ENCODE measurements at regions not wholly inside any gene's neighbourhood (a gene's known extent, or its start where the extent isn't known, plus 50 kb on each side); places are given as distances from the start of the nearest gene placed in this dataset.
"Not testable (repeated sequence)": the region's sequence is repeated elsewhere in the genome, so short reads cannot be mapped to it uniquely, and the experiment has no call there.

DNA sequence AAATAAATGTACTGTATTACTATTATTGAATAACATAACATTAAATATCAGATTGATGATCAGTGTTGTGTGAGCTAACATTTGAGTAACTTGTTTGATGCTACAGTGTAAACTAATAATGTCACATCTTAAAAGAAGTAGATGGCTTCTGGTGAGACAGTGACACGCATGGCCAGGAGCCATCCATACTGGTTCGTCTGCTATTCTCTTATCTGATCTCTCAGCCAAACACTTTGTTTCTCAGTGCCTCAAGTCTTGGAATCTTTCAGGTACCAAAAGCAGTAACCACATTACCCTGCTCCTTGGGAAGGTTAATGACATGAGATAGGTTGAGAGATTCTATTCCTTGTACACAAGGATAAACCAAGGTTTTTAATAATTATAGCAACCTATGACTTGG is 198.1 kb upstream of the IGFBP7 start:
- H3K4me3 Mint-ChIP-seq, result no peak overlapping the region
- no peaks in the 10 kb centered on the region for H3K4me1 Mint-ChIP-seq
- H3K27ac Mint-ChIP-seq, result no peak overlapping the region
- ATAC-seq (replicated peaks), result no peak
- peaks cover 4% of the 10 kb centered on the region for H3K27me3 Mint-ChIP-seq
- H3K9me3 Mint-ChIP-seq, result peaks cover 3% of the 10 kb centered on the region
- no peaks in the 10 kb centered on the region for H3K36me3 Mint-ChIP-seq (ENCODE audit: low read depth)

DNA sequence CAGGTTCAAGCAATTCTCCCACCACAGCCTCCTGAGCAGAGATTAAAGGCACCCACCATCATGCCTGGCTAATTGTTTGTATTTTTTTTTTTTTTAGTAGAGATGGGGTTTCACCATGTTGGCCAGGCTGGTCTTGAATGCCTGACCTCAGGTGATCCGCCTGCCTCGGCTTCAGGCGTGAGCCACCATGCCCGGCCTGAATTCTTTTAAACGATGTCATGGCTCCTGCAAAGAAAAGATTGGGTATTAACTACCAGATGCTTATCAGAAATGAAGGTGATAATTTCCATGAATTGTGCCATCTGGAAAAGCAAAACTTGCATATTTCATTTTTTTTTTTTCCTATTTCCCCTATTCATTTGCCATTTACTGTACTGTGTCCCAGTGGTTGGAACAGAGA is 195.7 kb upstream of the IGFBP7 start:
- H3K4me1 Mint-ChIP-seq, result no peaks in the 10 kb centered on the region
- no peaks in the 10 kb centered on the region for H3K36me3 Mint-ChIP-seq (ENCODE audit: low read depth)
- peaks cover 4% of the 10 kb centered on the region for H3K27me3 Mint-ChIP-seq
- ATAC-seq (replicated peaks), result no peak
- no peak overlapping the region for H3K4me3 Mint-ChIP-seq
- peaks cover 5% of the 10 kb centered on the region for H3K9me3 Mint-ChIP-seq
- no peak overlapping the region for H3K27ac Mint-ChIP-seq

DNA sequence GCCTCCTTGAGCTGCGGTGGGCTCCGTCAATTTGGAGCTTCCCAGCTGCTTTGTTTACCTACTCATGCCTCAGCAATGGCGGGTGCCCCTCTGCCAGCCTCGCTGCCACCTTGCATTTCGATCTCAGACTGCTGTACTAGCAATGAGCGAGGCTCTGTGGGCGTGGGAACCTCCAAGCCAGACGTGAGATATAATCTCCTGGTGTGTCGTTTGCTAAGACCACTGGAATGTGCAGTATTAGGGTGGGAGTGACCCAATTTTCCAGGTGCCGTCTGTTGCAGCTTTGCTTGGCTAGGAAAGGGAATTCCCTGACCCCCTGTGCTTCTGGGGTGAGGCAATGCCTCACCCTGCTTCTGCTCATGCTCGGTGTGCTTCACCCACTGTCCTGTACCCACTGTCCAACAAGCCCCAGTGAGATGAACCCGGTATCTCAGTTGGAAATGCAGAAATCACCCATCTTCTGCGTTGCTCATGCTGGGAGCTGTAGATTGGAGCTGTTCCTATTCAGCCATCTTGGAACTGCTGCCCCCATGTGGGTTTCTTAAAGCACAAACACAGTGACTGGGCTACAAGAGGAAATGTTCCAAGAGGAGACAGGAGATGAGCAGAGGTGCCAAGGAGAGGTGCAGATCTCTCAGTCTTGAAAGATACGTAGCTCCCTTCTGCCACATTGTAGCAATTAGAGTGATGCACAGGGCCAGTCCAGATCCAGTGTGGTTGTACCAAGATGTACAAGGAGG is 193.0 kb upstream of the IGFBP7 start:
- H3K27me3 Mint-ChIP-seq, result peaks cover 4% of the 10 kb centered on the region
- no peak for ATAC-seq (replicated peaks)
- H3K36me3 Mint-ChIP-seq (ENCODE audit: low read depth), result no peaks in the 10 kb centered on the region
- peaks cover 8% of the 10 kb centered on the region for H3K9me3 Mint-ChIP-seq
- no peak overlapping the region for H3K27ac Mint-ChIP-seq
- H3K4me3 Mint-ChIP-seq, result no peak overlapping the region
- H3K4me1 Mint-ChIP-seq, result no peaks in the 10 kb centered on the region

DNA sequence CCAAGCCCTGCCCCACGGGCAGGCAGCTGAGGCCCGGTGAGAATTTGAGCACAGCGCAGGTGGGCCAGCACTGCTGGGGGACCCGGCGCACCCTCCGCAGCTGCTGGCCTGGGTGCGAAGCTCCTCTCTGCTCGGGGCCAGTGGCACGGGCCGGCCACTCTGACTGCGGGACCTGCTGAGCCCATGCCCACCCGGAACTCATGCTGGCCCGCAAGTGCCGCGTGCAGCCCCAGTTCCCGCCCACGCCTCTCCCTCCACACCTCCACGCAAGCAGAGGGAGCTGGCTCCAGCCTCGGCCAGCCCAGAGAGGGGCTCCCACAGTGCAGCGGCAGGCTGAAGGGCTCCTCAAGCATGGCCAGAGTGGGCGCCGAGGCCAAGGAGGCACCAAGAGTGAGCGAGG is 190.1 kb upstream of the IGFBP7 start:
- H3K4me1 Mint-ChIP-seq; H3K9me3 Mint-ChIP-seq; H3K36me3 Mint-ChIP-seq (ENCODE audit: low read depth); H3K27me3 Mint-ChIP-seq; H3K27ac Mint-ChIP-seq; H3K4me3 Mint-ChIP-seq; ATAC-seq (replicated peaks): not testable (repeated sequence)

DNA sequence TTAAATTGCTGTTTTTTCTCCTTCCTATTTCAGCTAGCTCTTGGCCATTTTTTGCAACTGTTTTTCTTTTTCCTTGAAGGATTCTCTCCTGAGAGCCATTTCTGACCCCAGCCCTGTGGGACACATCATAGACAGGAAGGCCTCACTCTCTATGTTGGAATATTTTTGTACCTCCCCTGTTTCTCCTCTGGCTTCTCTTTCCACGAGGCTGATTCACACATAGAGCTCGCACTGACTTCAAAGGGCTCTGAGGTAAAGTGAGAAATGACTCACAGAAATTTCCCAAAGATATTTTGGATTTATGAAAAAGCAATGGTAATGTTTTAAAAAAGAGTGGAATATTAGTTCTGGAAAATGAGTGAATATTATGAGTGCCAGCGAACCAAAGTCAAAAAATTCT is 181.7 kb upstream of the IGFBP7 start:
- no peak for ATAC-seq (replicated peaks)
- Mint-ChIP-seq H3K4me3 (no peak overlapping the region), H3K27ac (no peak overlapping the region), H3K4me1 (no peaks in the 10 kb centered on the region), H3K9me3 (no peaks in the 10 kb centered on the region), H3K36me3 (ENCODE audit: low read depth) (no peaks in the 10 kb centered on the region), H3K27me3 (no peaks in the 10 kb centered on the region)

DNA sequence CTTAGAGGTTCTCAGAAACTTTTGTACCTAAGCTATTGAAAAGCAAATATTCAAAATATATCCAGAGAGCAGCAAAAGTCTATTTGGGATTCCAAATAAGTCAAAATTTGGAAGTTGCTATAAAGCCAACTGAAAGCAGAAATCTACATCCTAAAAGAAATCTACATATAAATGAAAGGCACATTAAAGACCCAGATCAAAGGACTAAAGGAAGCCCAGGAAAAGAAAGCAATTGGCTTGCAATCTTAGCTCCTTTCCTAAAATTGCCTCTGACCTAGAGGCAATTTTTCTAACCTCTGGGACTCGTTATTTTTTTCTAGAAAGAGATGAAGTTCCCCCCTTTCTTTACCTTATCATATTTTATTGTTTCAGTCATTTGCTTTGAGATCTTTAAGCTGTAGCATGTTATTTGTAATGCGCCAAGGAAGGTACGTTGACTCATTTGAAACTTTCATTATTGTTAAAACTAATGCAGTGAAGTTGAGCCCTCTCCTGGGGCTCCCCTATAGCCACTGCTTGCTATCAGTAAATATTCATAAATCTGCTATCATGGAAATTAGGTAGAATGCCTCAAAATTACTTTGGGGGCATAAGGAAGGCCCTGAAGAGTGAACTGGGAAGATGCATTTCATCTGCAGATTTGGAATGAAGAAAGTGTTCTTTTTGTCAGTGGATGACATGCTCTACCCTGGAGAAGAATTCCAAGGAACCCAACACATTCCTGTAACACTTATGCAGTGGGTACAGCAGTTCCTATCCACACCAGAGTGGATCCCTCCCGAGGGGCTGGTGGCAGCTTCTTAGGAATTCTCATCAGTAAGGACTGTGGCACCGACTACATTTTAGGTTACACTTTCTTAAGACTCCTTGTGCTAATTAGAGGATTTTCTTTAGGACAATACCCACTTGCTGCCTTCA is 177.8 kb upstream of the IGFBP7 start:
- Mint-ChIP-seq H3K27me3 (no peaks in the 10 kb centered on the region), H3K36me3 (ENCODE audit: low read depth) (no peaks in the 10 kb centered on the region), H3K27ac (no peak overlapping the region), H3K4me3 (no peak overlapping the region), H3K4me1 (no peaks in the 10 kb centered on the region), H3K9me3 (no peaks in the 10 kb centered on the region)
- ATAC-seq (replicated peaks), result no peak

DNA sequence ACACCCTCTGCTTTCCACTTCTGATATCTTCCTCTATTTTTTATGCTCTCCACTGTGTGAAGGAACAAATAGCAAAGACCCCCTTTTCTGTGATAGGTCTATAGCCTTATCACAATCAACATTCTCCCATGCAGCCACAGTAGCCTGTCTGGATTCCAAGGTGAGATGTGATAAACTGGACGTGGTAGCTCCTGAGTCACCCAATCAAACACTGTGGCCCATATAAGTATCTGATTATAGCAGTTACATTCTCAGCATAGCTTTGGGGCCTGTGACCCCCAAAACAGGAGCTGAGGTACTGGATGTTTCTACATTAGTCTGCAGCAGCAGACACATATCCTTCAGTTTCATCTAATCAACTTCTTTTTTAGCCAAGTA is 172.7 kb upstream of the IGFBP7 start:
- H3K27ac Mint-ChIP-seq, result no peak overlapping the region
- no peaks in the 10 kb centered on the region for H3K36me3 Mint-ChIP-seq (ENCODE audit: low read depth)
- H3K27me3 Mint-ChIP-seq, result no peaks in the 10 kb centered on the region

DNA sequence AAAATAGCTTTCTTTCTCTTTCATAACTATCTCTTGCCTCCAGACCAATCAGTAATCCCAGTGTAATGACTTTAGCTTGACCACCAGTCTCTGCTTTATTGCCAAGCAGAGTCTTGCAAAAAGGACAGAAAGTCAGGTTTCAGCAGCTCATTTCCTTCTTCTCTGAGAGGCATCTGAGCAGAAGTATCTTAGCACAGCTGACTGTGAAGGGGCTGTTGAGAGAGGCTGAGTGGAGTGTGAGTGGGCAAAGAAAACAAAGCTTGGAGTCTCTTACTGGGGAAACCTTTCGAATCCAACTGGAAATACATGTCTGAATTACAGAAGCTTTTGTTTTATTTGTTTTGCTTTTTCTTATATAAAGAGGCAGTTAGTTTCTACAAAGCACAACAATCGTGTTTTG is 170.3 kb upstream of the IGFBP7 start:
- no peaks in the 10 kb centered on the region for H3K36me3 Mint-ChIP-seq (ENCODE audit: low read depth)
- no peaks in the 10 kb centered on the region for H3K9me3 Mint-ChIP-seq
- no peak overlapping the region for H3K4me3 Mint-ChIP-seq
- no peaks in the 10 kb centered on the region for H3K4me1 Mint-ChIP-seq
- H3K27me3 Mint-ChIP-seq, result no peaks in the 10 kb centered on the region
- no peak overlapping the region for H3K27ac Mint-ChIP-seq
- no peak for ATAC-seq (replicated peaks)

More for the DNA sequence above, 172.7 kb upstream of the IGFBP7 start:
- Mint-ChIP-seq H3K4me1 (no peaks in the 10 kb centered on the region), H3K4me3 (no peak overlapping the region), H3K9me3 (no peaks in the 10 kb centered on the region)
- no peak for ATAC-seq (replicated peaks)

DNA sequence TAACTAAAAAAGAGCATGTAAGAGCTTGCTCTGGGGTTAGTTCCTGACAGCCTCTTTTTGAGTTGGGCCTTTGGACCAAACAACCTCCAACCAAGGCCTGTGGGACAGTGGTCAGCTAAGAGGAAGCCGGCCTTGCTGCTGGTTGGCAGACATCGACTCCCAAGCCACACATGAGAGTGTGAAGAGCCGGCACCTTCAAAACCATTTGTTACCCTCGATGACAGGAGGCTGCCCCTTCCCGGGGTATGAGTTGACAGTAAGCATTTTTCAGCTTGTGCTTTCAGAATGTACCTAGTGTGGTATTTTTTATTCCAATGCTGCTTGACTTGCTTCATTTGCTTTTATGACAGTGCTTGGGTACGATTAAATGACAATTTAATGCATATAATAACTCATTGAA is 168.6 kb upstream of the IGFBP7 start:
- Mint-ChIP-seq H3K27me3 (no peaks in the 10 kb centered on the region), H3K9me3 (no peaks in the 10 kb centered on the region), H3K36me3 (ENCODE audit: low read depth) (no peaks in the 10 kb centered on the region), H3K4me3 (no peak overlapping the region), H3K27ac (no peak overlapping the region), H3K4me1 (no peaks in the 10 kb centered on the region)
- ATAC-seq (replicated peaks), result no peak

DNA sequence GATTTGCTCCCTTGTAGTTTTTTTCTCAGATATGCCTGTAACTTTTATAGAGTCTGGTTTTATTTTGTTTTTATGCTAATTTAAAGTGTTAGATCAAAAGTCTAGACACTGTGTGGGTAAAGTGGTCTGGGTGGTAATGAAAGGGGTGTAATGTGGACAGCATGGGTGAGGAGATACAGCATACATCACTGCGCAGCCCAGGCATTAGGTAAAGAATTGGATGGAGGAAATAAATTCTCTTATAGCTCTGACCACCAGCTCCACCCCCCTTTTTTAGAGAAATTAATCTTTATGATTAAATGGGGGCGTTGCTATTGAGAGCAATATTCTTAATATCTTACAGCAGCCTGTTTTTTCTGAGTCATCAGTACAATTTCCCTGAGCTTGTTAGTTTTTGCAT is 163.9 kb upstream of the IGFBP7 start:
- Mint-ChIP-seq H3K27ac (no peak overlapping the region), H3K4me3 (no peak overlapping the region), H3K36me3 (ENCODE audit: low read depth) (no peaks in the 10 kb centered on the region), H3K4me1 (no peaks in the 10 kb centered on the region), H3K9me3 (peaks cover 4% of the 10 kb centered on the region), H3K27me3 (peaks cover 3% of the 10 kb centered on the region)
- no peak for ATAC-seq (replicated peaks)

DNA sequence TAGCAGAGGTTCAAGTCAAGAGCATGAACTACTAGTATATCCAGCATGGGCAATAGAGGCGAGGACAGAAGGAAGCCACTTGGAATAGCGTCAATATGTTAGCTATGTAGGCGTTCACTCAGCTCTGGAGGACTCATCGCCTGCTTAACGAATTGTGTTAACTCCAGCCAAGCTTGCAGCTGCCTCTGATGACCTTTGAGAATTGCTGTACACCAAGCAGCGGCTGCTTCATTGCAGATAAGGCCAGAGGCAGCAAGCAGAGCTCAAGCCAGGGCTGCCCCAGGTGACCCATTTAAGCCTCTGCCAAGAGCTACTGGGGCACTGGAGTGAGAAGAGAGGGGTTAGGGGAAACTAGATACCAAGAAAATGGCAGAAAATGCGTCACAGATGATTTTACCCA is 160.2 kb upstream of the IGFBP7 start:
- Mint-ChIP-seq H3K9me3 (peaks cover 4% of the 10 kb centered on the region), H3K27me3 (peaks cover 3% of the 10 kb centered on the region), H3K27ac (no peak overlapping the region), H3K36me3 (ENCODE audit: low read depth) (no peaks in the 10 kb centered on the region), H3K4me1 (no peaks in the 10 kb centered on the region), H3K4me3 (no peak overlapping the region)
- ATAC-seq (replicated peaks), result no peak

DNA sequence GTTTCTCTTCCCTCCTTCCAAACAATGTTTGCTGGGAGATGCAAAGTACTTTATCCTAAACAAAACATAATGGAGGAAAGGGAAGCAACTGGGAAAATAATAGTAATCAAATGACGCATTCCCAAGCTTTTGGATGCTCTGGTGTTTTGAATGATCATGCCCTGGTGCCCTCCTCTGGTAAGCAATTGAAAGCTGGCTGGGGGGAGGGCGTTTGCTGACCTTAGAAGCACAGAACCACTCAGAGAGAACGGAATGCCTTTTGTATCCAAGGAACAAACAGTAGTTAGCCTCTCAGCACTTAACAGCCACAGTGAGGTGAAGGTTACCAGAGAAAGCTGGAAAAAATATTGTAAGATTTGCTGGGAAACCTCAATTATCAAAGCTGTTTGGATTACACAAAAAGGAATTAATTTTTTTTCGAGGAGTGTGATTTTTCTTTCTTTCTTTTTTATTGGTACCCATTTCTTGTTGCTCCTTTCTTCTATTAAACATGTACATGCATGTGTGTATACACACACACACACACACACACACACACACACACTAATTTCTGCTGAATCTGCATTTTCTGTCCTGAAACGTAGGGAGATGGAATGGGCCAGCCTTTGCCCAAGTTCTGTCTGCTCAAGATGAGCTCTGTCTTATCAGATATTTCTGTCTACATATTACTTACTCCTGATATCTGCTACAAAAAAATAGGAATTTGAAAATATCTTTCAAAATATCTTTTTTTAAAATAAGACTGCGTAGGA is 155.8 kb upstream of the IGFBP7 start:
- peaks cover 7% of the 10 kb centered on the region for H3K9me3 Mint-ChIP-seq
- H3K27me3 Mint-ChIP-seq, result no peaks in the 10 kb centered on the region
- ATAC-seq (replicated peaks), result no peak
- H3K4me1 Mint-ChIP-seq, result no peaks in the 10 kb centered on the region
- no peak overlapping the region for H3K4me3 Mint-ChIP-seq
- no peaks in the 10 kb centered on the region for H3K36me3 Mint-ChIP-seq (ENCODE audit: low read depth)
- no peak overlapping the region for H3K27ac Mint-ChIP-seq

DNA sequence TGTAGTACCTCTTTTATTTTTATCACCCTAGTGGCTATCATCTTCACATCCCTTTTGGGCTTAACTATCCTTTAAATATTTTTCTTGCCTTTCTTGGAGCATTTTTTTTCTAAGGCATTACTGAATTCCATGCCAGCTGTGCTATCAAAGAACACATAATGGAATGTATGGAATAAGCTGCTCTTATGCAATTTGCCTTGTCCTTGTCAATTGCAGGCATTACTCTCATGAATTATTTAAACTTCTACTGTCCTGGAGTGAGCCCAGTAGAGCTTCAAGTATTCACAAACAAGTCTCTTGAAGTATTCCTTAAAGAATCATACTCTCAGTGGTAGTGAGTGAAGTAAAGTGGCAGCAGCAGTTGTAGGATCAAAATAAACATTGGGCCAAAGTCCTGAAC is 144.6 kb upstream of the IGFBP7 start:
- no peaks in the 10 kb centered on the region for H3K27me3 Mint-ChIP-seq
- no peaks in the 10 kb centered on the region for H3K9me3 Mint-ChIP-seq
- no peak for ATAC-seq (replicated peaks)
- no peaks in the 10 kb centered on the region for H3K36me3 Mint-ChIP-seq (ENCODE audit: low read depth)
- H3K27ac Mint-ChIP-seq, result no peak overlapping the region
- no peak overlapping the region for H3K4me3 Mint-ChIP-seq
- H3K4me1 Mint-ChIP-seq, result no peaks in the 10 kb centered on the region

DNA sequence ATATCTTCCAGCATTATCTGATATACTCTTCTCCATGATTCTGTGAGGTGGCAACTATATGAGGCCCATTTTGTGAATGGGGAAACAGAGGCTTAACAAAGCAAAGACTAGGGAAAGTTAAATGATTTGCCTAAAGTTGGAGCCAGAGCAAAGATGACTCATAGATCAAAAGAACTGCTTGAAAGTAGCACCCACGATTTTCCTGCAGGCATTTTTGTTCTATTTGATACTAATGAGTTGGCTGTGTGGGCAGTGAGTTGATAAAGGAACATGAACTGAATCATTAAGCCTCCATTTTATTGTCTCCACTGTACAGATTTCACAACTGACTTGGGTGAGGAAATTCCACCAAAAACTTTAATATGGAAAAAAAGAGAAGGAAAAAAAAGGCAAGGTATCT is 138.9 kb upstream of the IGFBP7 start:
- Mint-ChIP-seq H3K4me1 (no peaks in the 10 kb centered on the region), H3K36me3 (ENCODE audit: low read depth) (no peaks in the 10 kb centered on the region)

DNA sequence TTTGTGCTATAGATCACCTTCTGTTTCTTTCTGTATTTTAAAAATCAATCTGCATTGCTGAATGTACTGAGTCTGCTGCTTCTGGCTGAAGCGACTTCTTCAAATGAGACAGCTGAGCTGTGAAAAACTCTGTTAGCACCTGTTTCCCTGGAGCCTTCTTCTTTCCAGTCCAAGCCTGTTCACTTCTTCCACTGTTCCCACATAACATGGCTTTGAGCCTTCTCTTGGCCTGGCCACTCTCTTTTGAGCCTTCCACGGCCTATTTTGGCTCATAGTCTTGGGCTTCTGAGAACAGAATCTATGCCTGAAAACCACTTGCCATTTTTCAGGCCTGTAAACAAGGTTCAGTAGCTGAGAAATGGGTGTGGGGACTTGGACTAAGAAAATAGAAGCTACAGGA is 132.9 kb upstream of the IGFBP7 start:
- Mint-ChIP-seq H3K4me1 (no peaks in the 10 kb centered on the region), H3K27me3 (no peaks in the 10 kb centered on the region), H3K27ac (no peak overlapping the region), H3K4me3 (no peak overlapping the region), H3K36me3 (ENCODE audit: low read depth) (no peaks in the 10 kb centered on the region), H3K9me3 (no peaks in the 10 kb centered on the region)
- ATAC-seq (replicated peaks), result no peak

More for the DNA sequence above, 138.9 kb upstream of the IGFBP7 start:
- no peaks in the 10 kb centered on the region for H3K27me3 Mint-ChIP-seq
- H3K4me3 Mint-ChIP-seq, result no peak overlapping the region
- no peak overlapping the region for H3K27ac Mint-ChIP-seq
- H3K9me3 Mint-ChIP-seq, result no peaks in the 10 kb centered on the region
- no peak for ATAC-seq (replicated peaks)

Data from activated T-helper 17 cell treated with anti-CD3 and anti-CD28 coated beads, Interleukin-2, amount 50 U/mL, for 72 hours (primary cell).